ENCODE measurements at regions not wholly inside any gene's neighbourhood (a gene's known extent, or its start where the extent isn't known, plus 50 kb on each side); places are given as distances from the start of the nearest gene placed in this dataset.
"Not testable (repeated sequence)": the region's sequence is repeated elsewhere in the genome, so short reads cannot be mapped to it uniquely, and the experiment has no call there.

- not testable (repeated sequence) for DNase-seq
These were observed 60.7 kb upstream of the HOXC13 start for GRCh38 chr12:53877961-53878360.

DNA sequence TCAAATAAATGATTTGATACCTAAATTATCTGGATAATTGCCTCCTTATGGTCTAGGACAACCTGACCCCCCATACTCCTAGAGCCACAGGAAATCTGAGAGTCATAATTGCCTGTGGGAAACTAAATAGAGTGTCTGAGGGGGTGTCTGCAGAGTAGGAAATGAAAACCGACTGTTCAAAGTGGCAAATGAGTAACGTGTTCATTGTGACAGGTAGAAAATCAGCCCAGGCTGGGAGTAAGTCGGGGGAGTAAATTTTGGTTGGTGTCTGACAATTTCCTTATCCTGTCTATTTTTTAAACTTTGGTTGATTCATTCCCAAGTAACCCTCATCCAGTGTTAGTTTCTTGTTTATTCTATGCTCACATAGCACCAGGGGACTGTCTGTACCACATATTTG lies 51.6 kb upstream of the HOXC13 start:
- no peak for DNase-seq

DNA sequence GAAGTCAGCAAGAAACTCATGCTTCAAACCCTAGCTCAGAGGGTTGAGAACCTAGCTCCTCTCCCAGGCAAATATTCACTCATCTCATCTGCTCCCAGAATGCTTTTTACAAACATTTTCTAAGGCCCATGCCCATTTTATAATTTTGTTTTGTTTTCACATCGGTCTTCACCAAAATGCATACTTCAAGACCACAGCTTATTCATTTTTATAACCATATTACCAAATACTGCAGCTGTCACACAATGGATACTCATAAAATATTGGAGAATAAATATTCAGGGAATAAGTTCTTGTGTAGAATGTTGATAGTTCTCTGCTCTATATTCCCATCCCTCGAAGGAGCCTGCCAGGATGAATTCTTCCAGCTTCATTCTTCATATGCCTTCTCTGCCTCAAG lies 50.8 kb upstream of the HOXC13 start:
- no peak for DNase-seq
